ENCODE measurements at regions not wholly inside any gene's neighbourhood (a gene's known extent, or its start where the extent isn't known, plus 50 kb on each side); places are given as distances from the start of the nearest gene placed in this dataset.

DNA sequence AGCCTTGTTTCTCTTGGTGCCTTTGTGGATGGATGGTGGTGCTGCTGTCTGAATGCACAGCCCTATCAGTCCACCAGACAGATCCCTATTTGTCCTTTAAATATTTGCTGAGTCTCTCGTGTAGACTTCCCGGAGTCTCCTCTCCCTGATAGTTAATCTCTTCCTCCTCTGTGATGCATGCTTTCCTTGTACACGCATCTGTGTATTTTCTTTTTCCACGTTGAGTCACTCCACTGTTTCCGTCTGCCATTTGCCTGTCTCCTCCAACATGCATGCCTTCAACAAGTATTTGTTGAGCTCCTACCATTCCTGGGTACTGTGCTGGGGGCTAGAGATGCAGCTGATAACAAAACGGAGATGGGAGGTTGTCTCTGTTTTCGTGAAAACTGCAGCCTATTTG, 282.6 kb downstream of the HAPSTR1 start:
- no peak for DNase-seq (ENCODE audit: low read depth)
- no peak overlapping the region for H3K4me3 ChIP-seq (ENCODE audit: low read depth, low read length)
- TF ChIP-seq MYC (IDR thresholded peaks at IDR 0.05; ENCODE audit: low read depth, low read length) (no peak), POLR2A (IDR thresholded peaks at IDR 0.05; ENCODE audit: extremely low read depth, insufficient read length) (no peak)
- TF ChIP-seq, protein P1, sequence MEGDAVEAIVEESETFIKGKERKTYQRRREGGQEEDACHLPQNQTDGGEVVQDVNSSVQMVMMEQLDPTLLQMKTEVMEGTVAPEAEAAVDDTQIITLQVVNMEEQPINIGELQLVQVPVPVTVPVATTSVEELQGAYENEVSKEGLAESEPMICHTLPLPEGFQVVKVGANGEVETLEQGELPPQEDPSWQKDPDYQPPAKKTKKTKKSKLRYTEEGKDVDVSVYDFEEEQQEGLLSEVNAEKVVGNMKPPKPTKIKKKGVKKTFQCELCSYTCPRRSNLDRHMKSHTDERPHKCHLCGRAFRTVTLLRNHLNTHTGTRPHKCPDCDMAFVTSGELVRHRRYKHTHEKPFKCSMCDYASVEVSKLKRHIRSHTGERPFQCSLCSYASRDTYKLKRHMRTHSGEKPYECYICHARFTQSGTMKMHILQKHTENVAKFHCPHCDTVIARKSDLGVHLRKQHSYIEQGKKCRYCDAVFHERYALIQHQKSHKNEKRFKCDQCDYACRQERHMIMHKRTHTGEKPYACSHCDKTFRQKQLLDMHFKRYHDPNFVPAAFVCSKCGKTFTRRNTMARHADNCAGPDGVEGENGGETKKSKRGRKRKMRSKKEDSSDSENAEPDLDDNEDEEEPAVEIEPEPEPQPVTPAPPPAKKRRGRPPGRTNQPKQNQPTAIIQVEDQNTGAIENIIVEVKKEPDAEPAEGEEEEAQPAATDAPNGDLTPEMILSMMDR (IDR thresholded peaks at IDR 0.05; ENCODE audit: low read depth, low read length): no peak
- TF ChIP-seq, protein P2, sequence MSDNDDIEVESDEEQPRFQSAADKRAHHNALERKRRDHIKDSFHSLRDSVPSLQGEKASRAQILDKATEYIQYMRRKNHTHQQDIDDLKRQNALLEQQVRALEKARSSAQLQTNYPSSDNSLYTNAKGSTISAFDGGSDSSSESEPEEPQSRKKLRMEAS (IDR thresholded peaks at IDR 0.05; ENCODE audit: low read depth, low read length): no peak

DNA sequence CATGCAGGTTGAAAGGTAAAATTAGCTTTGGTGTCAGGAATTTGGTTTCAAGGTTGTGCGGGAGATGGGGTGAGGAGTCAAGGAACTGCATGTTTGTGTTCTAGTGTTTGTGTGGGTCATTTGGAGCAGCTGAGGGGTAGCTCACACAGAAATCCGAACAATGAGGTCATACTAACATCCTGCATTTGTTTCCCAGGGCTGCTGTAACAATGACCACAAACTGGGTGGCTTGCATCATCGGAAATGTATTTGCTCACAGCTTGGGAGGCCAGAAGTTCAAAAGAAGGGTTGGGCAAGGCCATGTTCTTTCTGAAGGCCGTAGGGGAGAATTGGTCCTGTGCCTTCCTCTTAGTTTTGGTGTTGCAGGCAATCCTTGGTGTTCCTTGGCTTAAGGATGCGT, 287.4 kb downstream of the HAPSTR1 start:
- no peak overlapping the region for H3K4me3 ChIP-seq (ENCODE audit: low read depth, low read length)
- TF ChIP-seq, protein P2 (IDR thresholded peaks at IDR 0.05; ENCODE audit: low read depth, low read length): no peak
- TF ChIP-seq, protein P1 (IDR thresholded peaks at IDR 0.05; ENCODE audit: low read depth, low read length): no peak
- TF ChIP-seq MYC (IDR thresholded peaks at IDR 0.05; ENCODE audit: low read depth, low read length) (no peak), POLR2A (IDR thresholded peaks at IDR 0.05; ENCODE audit: extremely low read depth, insufficient read length) (no peak)
- DNase-seq (ENCODE audit: low read depth): peak; percentile 60

DNA sequence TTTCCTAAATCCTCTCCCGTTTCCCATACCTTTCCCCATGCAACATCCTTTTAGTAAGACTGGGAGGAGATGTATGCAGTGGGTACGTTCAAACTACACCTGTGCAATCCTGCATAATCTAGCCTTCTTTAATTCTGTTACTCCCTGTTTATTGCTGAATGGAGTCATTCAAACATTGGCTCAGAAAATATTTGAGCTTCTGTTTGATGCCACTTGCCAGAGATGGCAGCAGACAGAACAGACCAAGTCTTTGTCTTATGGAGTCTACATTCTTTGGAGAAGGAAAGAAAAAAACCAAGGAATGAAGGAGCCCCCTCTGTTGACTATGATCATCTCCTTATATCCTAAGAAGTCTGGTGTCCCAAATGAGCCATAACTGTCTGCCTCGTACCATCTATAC, 288.8 kb downstream of the HAPSTR1 start:
- no peak for DNase-seq (ENCODE audit: low read depth)
- no peak for TF ChIP-seq POLR2A (IDR thresholded peaks at IDR 0.05; ENCODE audit: extremely low read depth, insufficient read length)
- TF ChIP-seq, protein P1 (IDR thresholded peaks at IDR 0.05; ENCODE audit: low read depth, low read length): no peak
- no peak for TF ChIP-seq MYC (IDR thresholded peaks at IDR 0.05; ENCODE audit: low read depth, low read length)
- TF ChIP-seq, protein P2 (IDR thresholded peaks at IDR 0.05; ENCODE audit: low read depth, low read length): no peak
- H3K4me3 ChIP-seq (ENCODE audit: low read depth, low read length): no peak overlapping the region

DNA sequence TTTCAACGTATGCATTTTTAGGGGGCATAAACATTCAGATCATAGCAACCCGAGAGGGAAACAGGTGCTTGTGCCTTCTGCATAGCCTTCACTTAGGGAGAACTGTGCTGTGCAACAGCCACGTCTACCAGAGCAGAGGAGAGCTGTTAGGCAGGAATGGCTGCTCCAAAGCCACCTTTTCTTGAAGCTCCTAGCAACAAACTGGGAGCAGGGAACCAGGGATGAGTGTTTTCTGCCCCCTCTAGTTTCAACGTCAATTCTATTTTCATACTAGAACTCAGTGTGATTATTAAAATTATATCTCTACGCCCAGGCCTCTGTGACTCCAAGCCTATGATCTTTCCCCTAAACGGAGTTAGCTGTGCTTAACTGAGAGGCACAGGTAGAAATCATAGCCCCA, 290.0 kb downstream of the HAPSTR1 start:
- TF ChIP-seq, protein P2 (IDR thresholded peaks at IDR 0.05; ENCODE audit: low read depth, low read length): no peak
- TF ChIP-seq MYC (IDR thresholded peaks at IDR 0.05; ENCODE audit: low read depth, low read length) (no peak), POLR2A (IDR thresholded peaks at IDR 0.05; ENCODE audit: extremely low read depth, insufficient read length) (no peak)
- TF ChIP-seq, protein P1 (IDR thresholded peaks at IDR 0.05; ENCODE audit: low read depth, low read length): no peak
- no peak for DNase-seq (ENCODE audit: low read depth)
- H3K4me3 ChIP-seq (ENCODE audit: low read depth, low read length): no peak overlapping the region

DNA sequence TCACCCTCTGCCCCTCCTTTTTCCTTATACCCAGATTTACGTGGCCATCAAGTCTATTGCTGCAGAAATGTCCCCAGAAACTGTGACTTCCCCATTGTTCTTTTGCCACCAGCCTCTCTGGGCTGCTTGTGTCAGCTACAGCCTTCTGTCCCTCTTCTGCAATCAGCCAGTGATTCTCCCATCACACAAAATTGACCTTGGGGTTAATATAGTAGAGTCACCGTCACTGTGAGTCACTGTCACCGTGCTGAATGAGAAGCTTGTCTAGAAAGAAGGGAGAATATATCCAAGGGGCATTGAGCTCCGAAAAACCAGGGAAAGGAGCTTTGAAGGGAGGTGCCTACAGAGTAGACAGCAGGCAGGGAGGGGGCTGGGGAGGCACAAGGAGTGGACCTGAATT, 290.5 kb downstream of the HAPSTR1 start:
- no peak overlapping the region for H3K4me3 ChIP-seq (ENCODE audit: low read depth, low read length)
- TF ChIP-seq MYC (IDR thresholded peaks at IDR 0.05; ENCODE audit: low read depth, low read length) (no peak), POLR2A (IDR thresholded peaks at IDR 0.05; ENCODE audit: extremely low read depth, insufficient read length) (no peak)
- TF ChIP-seq, protein P2 (IDR thresholded peaks at IDR 0.05; ENCODE audit: low read depth, low read length): no peak
- TF ChIP-seq, protein P1 (IDR thresholded peaks at IDR 0.05; ENCODE audit: low read depth, low read length): no peak
- DNase-seq (ENCODE audit: low read depth): no peak

DNA sequence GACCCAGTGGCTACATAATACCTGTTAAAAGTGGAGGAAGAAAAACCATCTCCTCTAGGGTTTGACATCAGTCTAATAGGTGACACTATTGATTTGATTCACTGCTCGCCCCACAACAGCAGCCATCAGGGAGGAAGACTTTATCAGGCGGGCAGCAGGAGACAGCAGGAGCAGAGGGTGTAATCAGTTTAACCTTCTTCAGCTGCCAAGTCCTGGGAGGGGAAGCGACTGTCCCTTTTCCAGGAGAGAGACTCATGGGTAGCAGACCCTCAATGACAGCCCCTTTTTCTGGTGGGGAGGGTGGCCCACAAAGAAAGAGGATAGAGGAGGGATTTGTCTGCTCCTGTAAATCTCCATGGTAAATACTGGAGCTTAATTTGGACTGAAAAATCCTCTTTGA, 291.8 kb downstream of the HAPSTR1 start:
- DNase-seq (ENCODE audit: low read depth): no peak
- no peak overlapping the region for H3K4me3 ChIP-seq (ENCODE audit: low read depth, low read length)
- no peak for TF ChIP-seq POLR2A (IDR thresholded peaks at IDR 0.05; ENCODE audit: extremely low read depth, insufficient read length)
- TF ChIP-seq, protein P1 (IDR thresholded peaks at IDR 0.05; ENCODE audit: low read depth, low read length): no peak
- TF ChIP-seq, protein P2 (IDR thresholded peaks at IDR 0.05; ENCODE audit: low read depth, low read length): no peak
- TF ChIP-seq MYC (IDR thresholded peaks at IDR 0.05; ENCODE audit: low read depth, low read length): no peak

Data from NB4 (cell line).